ENCODE measurements at regions not wholly inside any gene's neighbourhood (a gene's known extent, or its start where the extent isn't known, plus 50 kb on each side); places are given as distances from the start of the nearest gene placed in this dataset.
"Not testable (repeated sequence)": the region's sequence is repeated elsewhere in the genome, so short reads cannot be mapped to it uniquely, and the experiment has no call there.

DNA sequence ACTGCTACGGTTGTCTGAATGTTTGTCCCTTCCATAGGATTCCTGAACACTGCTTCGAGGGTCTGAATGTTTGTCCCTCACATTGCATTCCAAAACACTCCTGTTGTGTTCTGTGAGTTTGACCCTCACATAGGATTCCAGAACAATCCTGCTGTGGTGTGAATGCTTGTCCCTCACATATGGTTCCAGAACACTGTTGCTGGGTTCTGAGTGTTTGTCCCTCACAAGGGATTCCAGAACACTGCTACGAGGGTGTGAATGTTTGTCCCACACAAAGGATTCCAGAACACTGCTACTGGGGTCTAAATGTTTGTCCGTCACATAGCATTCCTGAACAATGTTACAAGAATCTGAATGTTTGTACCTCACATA is 201.2 kb downstream of the FOXD4L6 start:
- Histone ChIP-seq H3K27me3 (no peaks in the 10 kb centered on the region), H3K4me1 (no peaks in the 10 kb centered on the region), H3K27ac (no peak overlapping the region), H3K4me3 (no peak overlapping the region), H3K36me3 (no peaks in the 10 kb centered on the region), H3K9me3 (peaks cover 57 to 99% (median 90%) of the 10 kb centered on the region in 3 donors)
- intact Hi-C loops (cut with DNase I; ENCODE audit: low total_unique reads): no loop called here
- DNase-seq: no peak
- TF ChIP-seq, protein P1, sequence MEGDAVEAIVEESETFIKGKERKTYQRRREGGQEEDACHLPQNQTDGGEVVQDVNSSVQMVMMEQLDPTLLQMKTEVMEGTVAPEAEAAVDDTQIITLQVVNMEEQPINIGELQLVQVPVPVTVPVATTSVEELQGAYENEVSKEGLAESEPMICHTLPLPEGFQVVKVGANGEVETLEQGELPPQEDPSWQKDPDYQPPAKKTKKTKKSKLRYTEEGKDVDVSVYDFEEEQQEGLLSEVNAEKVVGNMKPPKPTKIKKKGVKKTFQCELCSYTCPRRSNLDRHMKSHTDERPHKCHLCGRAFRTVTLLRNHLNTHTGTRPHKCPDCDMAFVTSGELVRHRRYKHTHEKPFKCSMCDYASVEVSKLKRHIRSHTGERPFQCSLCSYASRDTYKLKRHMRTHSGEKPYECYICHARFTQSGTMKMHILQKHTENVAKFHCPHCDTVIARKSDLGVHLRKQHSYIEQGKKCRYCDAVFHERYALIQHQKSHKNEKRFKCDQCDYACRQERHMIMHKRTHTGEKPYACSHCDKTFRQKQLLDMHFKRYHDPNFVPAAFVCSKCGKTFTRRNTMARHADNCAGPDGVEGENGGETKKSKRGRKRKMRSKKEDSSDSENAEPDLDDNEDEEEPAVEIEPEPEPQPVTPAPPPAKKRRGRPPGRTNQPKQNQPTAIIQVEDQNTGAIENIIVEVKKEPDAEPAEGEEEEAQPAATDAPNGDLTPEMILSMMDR (IDR thresholded peaks at IDR 0.05): no peak

DNA sequence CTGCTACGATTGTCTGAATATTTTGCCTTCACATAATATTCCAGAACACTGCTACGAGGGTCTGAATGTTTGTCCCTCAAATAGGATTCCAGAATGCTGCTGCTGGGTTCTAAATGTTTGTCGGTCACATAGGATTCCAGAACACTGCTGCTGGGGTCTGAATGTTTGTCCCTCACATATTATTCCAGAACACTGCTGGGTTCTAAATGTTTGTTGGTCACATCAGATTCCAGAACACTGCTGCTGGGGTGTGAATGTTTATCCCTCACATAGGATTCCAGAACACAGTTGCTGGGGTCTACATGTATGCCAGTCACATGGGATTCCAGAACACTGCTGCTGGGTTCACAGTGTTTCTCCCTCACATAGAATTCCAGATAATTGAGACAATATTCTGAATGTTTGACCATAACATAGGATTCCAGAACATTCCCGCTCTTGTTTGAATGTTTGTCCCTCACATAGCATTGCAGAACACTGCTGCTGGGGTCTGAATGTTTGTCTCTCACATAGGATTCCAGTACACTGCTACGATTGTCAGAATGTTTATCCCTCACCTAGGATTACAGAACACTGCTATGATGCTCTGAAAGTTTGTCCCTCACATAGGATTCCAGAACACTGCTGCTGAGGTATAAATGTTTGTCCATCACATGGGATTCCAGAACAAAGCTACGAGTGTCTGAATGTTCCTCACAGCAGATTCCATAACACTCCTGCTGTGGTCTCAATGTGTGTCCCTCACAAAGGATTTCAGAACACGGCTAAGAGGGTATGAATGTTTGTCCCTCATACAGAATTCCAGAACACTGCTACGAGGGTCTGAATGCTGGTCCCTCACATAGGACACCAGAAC is 201.8 kb downstream of the FOXD4L6 start:
- TF ChIP-seq, protein P1 (IDR thresholded peaks at IDR 0.05): no peak
- DNase-seq: no peak
- Histone ChIP-seq H3K4me1 (no peaks in the 10 kb centered on the region), H3K27me3 (no peaks in the 10 kb centered on the region), H3K27ac (no peak overlapping the region), H3K4me3 (no peak overlapping the region), H3K36me3 (no peaks in the 10 kb centered on the region), H3K9me3 (peaks cover 57 to 99% (median 96%) of the 10 kb centered on the region in 3 donors)
- intact Hi-C loops (cut with DNase I; ENCODE audit: low total_unique reads): no loop called here

DNA sequence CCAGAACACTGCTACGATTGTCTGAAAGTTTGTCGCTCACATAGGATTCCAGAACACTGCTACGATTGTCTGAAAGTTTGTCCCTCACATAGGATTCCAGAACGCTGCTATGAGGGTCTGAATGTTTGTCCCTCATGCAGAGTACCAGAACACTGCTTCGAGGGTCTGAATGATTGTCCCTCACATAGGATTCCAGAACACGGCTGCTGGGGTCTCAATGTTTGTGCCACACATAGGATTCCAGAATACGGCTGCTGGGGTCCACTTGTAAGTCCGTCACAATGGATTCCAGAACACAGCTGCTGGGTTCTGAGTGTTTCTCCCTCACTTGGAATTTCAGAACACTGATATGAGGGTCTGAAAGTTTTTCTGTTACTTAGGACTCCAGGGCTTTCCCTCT is 203.3 kb downstream of the FOXD4L6 start:
- no peak for DNase-seq
- H3K27ac ChIP-seq: no peak overlapping the region
- no peaks in the 10 kb centered on the region for H3K27me3 ChIP-seq
- no peak overlapping the region for H3K4me3 ChIP-seq
- no peaks in the 10 kb centered on the region for H3K4me1 ChIP-seq
- TF ChIP-seq, protein P1 (IDR thresholded peaks at IDR 0.05): no peak
- H3K36me3 ChIP-seq: no peaks in the 10 kb centered on the region
- intact Hi-C loops (cut with DNase I; ENCODE audit: low total_unique reads): no loop called here
- peaks cover 51 to 93% (median 85%) of the 10 kb centered on the region in 3 donors for H3K9me3 ChIP-seq

DNA sequence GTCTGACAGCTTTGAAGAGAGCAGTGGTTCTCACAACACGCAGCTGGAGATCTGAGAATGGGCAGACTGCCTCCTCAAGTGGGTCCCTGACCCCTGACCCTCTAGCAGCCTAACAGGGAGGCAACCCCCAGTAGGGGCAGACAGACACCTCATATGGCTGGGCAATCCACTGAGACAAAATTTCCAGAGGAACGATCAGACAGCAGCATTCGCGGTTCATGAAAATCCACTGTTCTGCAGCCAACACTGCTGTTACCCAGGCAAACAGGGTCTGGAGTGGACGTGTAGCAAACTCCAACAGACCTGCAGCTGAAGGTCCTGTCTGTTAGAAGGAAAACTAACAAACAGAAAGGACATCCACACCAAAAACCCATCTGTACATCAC is 212.1 kb downstream of the FOXD4L6 start:
- H3K27me3 ChIP-seq; H3K4me3 ChIP-seq; H3K4me1 ChIP-seq; intact Hi-C loops (cut with DNase I; ENCODE audit: low total_unique reads); H3K27ac ChIP-seq; DNase-seq: not testable (repeated sequence)
- H3K36me3 ChIP-seq: peaks cover 0 to 37% (median 5%) of the 10 kb centered on the region in 3 donors
- peaks cover 15 to 76% (median 73%) of the 10 kb centered on the region in 3 donors for H3K9me3 ChIP-seq

DNA sequence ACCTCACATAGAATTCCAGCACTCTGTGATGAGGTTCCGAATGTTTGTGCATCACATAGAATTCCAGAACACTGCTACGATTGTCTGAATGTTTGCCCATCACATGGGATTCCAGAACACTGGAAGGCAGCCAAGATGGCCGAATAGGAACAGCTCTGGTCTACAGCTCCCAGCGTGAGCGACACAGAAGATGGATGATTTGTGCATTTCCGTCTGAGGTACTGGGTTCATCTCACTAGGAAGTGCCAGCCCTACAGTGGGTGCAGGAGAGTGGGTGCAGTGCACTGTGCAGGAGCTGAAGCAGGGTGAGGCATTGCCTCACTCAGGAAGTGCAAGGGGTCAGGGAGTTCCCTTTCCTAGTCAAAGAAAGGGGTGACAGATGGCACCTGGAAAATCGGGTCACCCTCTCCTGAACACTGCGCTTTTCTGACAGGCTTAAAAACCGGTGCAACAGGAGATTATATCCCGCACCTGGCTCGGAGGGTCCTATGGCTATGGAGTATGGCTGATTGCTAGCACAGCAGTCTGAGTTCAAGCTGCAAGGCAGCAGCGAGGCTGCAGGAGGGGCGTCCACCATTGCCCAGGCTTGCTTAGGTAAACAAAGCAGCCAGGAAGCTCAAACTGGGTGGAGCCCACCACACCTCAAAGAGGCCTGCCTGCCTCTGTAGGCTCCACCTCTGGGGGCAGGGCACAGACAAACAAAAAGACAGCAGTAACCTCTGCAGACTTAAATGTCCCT is 212.7 kb downstream of the FOXD4L6 start:
- H3K27me3 ChIP-seq; H3K27ac ChIP-seq; H3K4me3 ChIP-seq; DNase-seq; intact Hi-C loops (cut with DNase I; ENCODE audit: low total_unique reads); H3K4me1 ChIP-seq: not testable (repeated sequence)
- H3K9me3 ChIP-seq: peaks cover 20 to 79% (median 79%) of the 10 kb centered on the region in 3 donors
- peaks cover 0 to 41% (median 5%) of the 10 kb centered on the region in 3 donors for H3K36me3 ChIP-seq

DNA sequence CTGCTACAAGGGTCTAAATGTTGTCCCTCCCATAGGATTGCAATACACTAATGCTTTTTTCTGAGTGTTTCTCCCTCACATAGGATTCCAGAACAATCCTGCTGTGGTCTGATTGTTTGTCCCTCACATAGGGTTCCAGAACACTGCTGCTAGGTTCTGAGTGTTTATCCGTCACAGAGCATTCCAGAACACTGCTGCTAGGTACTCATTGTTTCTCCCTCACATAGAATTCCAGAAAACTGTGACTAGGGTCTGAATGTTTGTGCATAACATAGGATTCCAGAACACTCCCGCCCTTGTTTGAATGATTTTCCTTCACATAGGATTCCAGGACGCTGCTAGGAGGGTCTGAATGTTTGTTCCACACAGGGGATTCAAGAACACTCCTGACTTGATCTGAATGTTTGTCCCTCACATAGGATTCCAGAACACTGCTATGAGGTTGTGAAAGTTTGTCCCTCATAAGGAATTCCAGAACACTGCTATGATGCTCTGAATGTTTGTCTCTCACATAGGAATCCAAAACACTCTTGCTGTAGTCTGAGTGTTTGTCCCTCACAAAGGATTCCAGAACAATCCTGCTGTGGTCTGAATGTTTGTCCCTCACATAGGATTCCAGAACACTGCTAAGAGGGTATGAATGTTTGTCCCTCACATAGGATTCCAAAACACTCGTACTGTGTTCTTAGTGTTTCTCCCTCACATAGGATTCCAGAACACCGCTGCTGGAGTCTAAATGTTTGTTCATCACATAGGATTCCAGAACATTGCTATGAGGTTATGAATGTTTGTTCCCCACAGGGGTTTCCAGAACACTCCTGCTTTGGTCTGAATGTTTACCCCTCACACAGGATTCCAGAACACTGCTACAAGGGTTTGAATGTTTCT is 213.5 kb downstream of the FOXD4L6 start:
- no peak overlapping the region for H3K4me3 ChIP-seq
- intact Hi-C loops (cut with DNase I; ENCODE audit: low total_unique reads): no loop called here
- peaks cover 25 to 84% (median 83%) of the 10 kb centered on the region in 3 donors for H3K9me3 ChIP-seq

More for the DNA sequence above, 213.5 kb downstream of the FOXD4L6 start:
- H3K27ac ChIP-seq: no peak overlapping the region
- DNase-seq: no peak
- TF ChIP-seq, protein P1 (IDR thresholded peaks at IDR 0.05): no peak
- no peaks in the 10 kb centered on the region for H3K4me1 ChIP-seq
- H3K36me3 ChIP-seq: peaks cover 0 to 42% (median 5%) of the 10 kb centered on the region in 3 donors
- no peaks in the 10 kb centered on the region for H3K27me3 ChIP-seq
